Omental fat pad (tissue), 3 donors: ENCODE measurements at regions not wholly inside any gene's neighbourhood (a gene's known extent, or its start where the extent isn't known, plus 50 kb on each side); places are given as distances from the start of the nearest gene placed in this dataset.

Source experiments
- ATAC-seq: fragments of 150-250 bp; one replicate; pipeline ENCODE4 v1.9.1; 2016; ENCODE audit warnings: mild to moderate bottlenecking, moderate library complexity; ENCODE audit not compliant: low FRiP score
- DNase-seq: peaks from one replicate; pipeline ENCODE4 v3.0.0-alpha.2; 2019; ENCODE audit warnings: low spot score
- TF ChIP-seq, protein P1 (sequence below), 3 donors: fragments of 450-650 bp; IDR thresholded peaks; one replicate each; pipeline ENCODE4 v1.5.1; 2016 to 2017; ENCODE audit warnings: antibody characterized with exemption in 3 of 3, mild to moderate bottlenecking in 3 of 3, moderate library complexity in 2 of 3

GRCh38 chr3:27576171-27576570 lies 92.0 kb upstream of the SLC4A7 start:
- DNase-seq, result no peak
- ATAC-seq, result no peak

DNA sequence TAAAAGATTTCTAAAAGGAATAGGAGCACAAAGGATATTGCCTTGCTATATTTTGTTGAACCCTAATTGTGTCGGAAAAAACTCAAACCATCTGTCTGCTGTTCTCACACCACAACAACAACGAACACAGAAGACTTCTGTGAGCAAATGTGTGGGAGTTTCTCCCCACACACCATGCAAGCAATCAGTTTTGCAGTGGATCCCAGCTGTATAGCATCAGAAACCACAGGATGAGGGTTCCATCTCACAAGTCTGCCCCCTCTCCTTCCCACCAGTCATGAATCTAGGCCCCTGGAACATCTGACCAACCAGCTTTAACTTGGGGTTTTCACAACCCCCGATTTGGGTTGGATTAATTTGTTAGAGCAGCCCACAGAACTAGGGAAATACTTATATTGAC lies 91.3 kb upstream of the SLC4A7 start:
- TF ChIP-seq, protein P1, sequence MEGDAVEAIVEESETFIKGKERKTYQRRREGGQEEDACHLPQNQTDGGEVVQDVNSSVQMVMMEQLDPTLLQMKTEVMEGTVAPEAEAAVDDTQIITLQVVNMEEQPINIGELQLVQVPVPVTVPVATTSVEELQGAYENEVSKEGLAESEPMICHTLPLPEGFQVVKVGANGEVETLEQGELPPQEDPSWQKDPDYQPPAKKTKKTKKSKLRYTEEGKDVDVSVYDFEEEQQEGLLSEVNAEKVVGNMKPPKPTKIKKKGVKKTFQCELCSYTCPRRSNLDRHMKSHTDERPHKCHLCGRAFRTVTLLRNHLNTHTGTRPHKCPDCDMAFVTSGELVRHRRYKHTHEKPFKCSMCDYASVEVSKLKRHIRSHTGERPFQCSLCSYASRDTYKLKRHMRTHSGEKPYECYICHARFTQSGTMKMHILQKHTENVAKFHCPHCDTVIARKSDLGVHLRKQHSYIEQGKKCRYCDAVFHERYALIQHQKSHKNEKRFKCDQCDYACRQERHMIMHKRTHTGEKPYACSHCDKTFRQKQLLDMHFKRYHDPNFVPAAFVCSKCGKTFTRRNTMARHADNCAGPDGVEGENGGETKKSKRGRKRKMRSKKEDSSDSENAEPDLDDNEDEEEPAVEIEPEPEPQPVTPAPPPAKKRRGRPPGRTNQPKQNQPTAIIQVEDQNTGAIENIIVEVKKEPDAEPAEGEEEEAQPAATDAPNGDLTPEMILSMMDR (IDR thresholded peaks at IDR 0.05), result no peak
- ATAC-seq, result no peak
- DNase-seq, result no peak

More at GRCh38 chr3:27576171-27576570, 92.0 kb upstream of the SLC4A7 start:
- TF ChIP-seq, protein P1 (IDR thresholded peaks at IDR 0.05), result no peak

DNA sequence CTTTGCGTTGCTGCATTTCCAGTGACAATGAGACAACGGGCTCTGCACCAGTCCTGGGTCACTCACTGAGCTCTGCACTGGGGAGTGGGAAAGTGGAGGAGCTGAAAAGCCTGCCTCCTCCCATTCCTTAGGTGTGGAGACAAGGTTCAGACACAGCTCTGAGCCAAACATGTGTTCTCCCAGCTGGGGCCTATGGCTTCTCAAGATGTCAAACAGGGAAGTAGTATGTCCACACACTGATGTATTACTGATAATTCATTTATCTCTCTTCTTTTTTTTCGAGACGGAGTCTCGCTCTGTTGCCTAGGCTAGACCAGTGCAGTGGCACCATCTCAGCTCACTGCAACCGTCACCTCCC lies 90.2 kb upstream of the SLC4A7 start:
- ATAC-seq, result no peak
- TF ChIP-seq, protein P1 (IDR thresholded peaks at IDR 0.05), result no peak
- DNase-seq, result no peak

DNA sequence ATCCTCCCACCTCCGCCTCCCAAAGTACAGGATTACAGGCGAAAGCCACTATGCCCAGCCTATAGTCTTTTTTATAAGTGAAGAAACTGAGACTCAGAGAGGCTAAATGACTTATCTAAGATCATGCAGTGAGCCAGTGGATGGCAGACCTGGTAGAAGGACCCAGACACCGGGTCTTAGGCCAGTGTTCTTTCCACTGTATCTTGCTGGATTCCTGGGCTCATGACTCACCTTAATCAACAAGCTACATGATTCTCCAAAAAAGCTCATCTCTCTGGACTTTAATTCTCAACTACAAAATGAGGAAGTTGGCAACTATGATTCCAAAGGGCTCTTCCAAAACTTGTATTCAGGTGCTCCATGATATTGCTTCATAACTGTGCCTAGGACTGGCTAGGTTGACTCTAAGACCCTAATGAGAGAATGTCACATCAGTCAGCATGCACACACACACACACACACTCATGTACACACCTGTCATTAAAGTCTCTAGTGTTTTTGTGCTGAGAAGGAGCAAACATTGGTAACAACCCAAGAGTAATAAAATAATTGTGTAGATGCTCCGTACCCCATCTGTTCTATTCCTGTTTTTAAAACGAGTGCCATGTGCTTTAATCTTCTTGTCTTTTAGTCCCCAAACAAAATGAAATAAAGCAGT lies 89.7 kb upstream of the SLC4A7 start:
- DNase-seq (no peak), ATAC-seq (no peak)
- TF ChIP-seq, protein P1 (IDR thresholded peaks at IDR 0.05), result no peak

- ATAC-seq (no peak), DNase-seq (no peak)
- TF ChIP-seq, protein P1 (IDR thresholded peaks at IDR 0.05), result no peak
These were observed 89.0 kb upstream of the SLC4A7 start for GRCh38 chr3:27573138-27573537.

- TF ChIP-seq, protein P1 (IDR thresholded peaks at IDR 0.05), result no peak
- DNase-seq, result no peak
- ATAC-seq, result no peak
These were observed 87.2 kb upstream of the SLC4A7 start for GRCh38 chr3:27571345-27571744.

DNA sequence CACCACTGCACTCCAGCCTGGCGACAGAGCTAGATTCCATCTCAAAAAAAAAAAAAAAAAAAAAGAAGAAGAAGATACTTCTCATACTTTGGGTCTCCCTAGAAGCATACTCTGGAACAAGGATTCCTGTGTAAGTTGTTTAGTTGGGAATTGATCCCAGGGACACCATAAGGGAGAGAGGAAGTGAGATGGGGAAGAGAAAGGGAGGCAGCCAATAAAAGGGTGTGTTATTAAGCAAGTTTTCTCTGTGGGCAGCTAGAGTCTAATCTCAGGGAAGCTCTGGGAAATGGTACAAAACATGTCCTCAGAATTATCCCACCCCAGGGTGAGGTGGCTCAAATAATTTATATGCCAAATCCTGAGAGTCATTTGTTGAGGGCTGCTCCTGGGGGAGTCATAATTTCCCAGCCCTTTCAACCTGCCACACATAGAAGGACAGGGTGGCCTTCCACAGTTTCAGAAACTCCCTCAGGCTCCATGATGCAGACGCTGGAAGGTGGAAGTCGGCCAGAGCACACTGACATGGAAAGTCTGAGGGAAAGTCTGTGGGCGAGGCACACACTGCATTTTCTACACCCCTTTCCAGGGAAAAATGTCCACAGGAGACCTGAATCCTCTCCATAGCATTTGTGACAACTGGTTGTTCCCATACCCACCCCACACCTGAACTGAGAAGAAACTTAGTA lies 86.4 kb upstream of the SLC4A7 start:
- TF ChIP-seq, protein P1 (IDR thresholded peaks at IDR 0.05), result no peak
- DNase-seq (no peak), ATAC-seq (no peak)
